Limb (tissue), 2 donors: ENCODE measurements at regions not wholly inside any gene's neighbourhood (a gene's known extent, or its start where the extent isn't known, plus 50 kb on each side); places are given as distances from the start of the nearest gene placed in this dataset.

Experiments
- DNase-seq, 2 donors: peaks; one replicate each; pipeline ENCODE4 v3.0.0-alpha.2; 2016; ENCODE audit errors: extremely low spot score in 2 of 2

DNA sequence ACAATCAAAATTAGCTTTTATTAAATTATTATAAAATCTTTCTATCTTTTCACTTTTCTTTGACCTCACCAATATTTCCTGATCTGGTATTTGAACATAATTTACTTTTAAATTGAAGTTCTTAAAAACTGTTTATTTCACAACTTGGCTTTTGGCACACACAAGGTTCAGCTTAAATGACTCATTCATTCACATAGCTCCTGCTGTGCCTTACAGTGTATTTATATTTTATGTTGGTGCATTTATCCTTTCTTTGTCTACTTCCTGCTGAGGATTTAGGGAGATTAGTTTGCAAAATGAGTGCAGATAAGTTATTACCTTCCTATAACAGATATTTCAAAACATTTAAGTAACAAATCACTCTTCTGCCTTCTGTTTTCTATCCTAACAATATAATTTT is 430.6 kb downstream of the DTHD1 start:
- no peak for DNase-seq

DNA sequence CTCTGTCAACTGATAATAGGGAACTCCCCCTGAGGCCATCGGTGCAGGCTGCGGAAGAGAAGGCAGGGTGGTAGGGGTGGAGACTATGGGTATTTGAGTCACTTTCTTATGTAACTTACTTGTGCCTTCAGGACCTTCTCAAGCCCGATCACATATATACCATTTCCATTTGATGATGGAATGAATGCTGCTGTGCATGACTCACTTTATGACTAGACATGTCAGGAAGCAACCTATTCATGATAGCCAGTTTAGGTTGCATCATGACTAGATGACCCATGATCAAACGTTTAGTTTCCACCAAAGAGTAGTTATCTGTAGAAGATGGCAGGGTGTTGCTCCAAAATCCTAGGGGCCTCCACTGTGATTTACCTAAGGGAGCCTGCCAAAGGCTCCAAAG is 435.5 kb downstream of the DTHD1 start:
- no peak for DNase-seq

DNA sequence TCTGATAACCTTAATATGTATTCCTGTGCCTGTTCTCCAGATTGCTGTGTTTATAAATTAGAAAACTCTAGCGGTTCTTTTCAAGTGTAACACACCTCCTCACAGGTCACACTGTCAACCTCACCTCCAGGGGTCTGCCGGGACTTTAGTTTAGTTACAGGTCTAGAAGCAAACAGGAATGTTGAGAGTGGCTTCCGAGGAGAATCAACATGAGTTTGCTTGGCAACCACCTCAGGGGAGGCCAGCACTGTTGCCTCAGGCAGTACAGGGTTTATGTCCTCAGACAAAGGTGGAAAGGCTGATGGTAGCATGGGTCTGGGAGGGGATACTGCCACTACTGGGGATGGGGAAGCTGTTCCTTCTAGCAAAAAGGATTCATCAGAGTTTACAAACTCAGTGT is 438.0 kb downstream of the DTHD1 start:
- DNase-seq, result no peak

DNA sequence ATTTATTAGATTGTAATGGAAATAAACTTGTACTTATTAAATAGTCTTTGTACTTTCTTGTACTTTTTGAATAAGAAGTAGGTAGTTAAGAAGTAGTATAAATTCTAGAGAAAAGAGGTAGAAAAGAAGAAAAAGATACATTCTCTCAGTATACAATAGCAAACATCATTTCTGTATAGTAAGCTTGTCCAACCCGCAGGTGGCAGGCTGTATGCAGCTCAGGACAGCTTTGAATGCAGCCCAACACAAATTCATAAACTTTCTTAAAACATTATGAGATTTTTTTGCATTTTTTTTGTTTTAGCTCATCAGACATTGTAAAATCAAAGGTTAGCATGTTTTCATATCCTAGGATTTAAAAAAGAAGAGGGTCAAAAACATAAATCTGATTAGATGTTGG is 441.6 kb downstream of the DTHD1 start:
- DNase-seq, result no peak

DNA sequence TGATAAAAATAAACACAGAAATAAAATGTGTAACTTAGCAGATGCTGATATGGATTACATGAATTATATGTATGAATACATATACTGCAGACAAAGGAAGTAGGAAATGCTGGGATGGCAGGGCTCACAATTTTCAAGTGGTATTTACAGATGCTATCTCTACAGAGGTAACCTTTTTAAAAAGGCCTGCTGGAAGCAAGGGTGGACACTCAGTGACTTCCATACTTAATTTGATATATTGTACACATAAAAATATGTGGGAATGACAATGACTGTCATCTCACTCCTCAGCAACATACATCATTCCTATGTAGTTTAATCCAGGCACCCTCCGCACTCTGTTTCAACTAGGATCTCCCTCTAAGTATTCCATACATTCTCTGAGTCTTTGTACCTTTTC is 452.9 kb downstream of the DTHD1 start:
- no peak for DNase-seq

DNA sequence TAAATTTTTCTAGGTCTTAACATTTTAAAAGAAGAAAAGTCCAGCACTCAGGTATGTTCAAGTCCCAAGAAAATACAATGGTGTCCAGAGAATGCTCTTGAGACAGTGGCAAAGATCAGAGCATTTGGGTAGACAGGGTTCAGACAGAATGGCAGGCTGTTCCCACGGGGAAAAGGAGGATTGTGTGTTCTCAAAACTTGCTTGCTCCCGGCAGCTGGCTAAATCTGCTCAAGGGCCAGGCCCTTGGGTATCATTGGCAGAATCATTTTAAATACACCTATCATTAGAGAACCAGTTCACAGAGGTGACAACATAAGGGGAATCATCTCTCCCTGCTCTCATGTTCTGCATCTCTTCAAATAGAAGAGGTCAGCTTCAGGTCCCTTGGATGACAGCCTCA is 456.3 kb downstream of the DTHD1 start:
- DNase-seq, result no peak

DNA sequence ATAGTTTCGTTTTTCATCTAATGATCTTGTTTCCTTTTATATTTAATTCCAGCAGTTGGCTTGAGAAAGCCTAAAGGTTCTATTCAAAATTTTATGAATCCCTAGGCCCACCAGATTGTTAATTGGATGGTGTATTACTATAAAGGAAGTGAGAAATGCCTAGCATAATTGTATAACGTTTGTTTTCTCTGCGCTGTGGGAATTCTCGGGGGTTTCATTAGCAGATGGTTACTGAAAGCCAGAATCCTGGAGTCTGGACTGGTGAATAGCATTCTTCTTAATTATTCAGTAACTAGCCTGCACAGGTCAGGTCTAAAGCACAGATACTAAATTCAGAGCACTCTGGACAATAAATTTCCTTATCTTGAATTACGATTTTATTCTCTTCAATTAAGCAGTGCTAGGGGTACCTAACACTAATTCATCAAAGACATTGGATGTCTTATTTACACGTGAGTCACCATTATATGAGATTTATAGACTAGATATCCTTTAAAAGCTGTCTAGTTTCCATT is 459.4 kb downstream of the DTHD1 start:
- no peak for DNase-seq

DNA sequence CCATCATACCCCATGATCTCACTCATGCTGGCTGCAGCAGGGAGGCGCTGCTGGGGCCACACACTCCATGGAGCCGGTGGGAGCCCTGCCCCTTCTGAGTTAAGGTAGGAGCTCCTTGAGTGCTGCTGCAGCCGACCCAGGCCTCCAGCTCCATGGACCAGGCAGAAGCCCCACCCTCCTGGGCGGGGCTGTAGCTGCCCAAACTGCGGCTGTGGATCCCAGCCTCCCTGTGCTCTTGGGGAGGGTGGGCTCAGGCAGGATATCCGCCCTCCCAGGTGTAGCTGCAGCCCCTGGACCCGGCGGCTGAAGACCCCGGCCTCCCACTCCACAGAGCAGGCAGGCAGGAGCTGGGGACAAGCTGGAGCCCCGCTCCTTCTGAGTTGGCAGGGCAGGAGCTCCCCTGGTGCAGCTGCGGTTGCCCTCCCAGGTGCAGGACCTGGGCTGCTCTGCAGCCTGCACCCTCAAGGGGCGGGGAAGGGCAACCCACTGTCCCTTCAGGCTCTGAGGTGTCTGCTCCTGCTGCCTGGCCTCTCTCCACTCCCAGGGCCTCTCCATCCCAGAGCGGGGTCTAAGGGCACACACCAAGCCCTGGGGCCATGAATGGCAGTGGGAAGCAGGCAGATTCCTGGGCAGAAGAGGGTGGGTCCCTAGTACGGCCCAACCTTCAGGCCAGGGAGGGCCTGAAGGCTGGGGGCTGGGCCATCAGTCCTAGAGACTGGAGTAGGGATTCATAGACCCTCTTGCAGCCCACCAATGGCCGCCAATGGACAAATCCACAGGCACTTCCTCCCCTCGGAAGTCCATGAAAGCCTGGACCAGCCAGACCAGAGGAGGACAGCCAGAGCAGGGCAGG is 466.1 kb downstream of the DTHD1 start:
- no peak for DNase-seq

DNA sequence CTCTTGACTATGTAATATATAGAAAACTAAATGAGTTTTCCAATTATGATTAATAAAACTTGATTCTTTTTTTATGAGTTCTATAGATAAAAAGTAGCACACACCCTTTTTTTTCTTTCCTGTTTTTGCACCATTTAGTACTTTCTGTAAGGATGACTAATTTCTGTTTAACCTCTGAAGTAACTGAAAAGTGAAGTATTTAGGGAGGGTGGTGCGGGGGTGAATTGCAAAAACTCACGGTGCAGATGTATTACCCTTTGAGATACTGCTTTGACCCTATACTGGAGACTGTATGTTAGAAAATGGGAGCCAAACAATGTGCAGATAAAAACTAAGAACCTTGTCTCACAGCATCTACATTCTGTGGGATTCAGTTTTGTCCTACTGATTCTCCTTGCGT is 471.6 kb downstream of the DTHD1 start:
- no peak for DNase-seq

DNA sequence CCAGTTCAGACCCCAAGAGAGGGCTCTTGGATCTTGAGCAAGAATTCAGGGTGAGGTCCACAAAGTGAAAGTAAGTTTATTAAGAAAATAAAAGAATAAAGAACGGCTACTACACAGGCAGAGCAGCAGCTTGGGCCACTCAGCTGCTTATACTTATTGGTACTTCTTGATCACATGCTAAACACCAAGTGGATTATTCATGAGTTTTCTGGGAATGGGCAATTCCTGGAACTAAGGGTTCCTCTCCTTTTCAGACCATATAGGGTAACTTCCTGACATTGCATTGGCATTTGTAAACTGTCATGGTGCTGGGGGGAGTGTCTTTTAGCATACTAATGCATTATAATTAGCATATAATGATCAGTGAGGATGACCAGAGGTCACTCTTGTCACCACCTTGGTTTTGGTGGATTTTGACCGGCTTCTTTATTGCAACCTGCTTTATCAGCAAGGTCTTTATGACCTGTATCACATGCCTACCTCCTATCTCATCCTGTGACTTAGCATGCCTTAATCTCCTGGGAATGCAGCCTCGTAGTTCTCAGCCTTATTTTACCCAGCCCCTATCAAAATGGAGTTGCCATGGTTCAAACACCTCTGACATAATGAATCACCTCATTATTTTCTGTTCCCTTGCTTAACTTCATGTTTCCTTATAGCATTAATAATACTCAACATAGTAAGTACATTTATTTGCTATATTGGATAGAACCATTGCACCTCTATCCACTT is 476.3 kb downstream of the DTHD1 start:
- DNase-seq, result no peak

DNA sequence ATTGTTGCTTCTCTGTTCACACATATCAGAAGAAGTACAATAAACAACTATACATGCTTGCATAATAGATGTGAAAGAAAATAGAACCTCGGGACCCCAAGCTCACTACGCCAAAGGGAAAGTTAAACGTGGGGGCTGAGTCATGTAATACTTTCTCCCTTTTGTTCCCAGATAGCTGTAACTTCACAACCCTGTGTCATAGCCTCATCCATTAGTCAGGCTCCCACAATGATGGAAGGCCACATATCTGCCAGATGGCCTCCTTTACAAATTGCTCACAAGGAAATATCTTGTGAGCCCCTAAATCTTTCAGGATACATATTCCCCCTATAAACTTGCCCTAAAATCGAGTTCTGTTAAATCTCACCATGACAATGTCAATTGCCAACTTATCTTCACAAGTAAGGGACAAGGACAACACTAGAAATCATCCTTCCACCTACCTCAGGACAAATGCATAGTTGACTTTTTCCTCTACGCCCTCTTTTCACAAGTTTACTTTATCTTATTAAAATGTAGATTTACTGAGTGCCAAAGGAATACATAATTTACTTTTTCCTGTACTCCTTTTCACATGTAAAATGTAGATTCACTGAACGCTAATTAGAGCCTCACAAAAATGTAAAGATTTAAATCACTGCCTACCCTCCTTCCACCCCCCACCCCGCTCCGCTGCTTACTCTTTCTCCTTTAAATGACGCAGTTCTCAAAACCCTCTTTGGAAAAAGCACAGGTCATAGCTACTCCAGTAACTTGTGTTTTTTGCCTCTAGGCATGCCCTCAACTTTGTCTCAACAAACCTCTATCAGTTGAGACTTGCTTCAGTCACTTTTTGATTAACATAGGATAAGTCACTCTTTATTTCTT is 477.1 kb downstream of the DTHD1 start:
- no peak for DNase-seq

DNA sequence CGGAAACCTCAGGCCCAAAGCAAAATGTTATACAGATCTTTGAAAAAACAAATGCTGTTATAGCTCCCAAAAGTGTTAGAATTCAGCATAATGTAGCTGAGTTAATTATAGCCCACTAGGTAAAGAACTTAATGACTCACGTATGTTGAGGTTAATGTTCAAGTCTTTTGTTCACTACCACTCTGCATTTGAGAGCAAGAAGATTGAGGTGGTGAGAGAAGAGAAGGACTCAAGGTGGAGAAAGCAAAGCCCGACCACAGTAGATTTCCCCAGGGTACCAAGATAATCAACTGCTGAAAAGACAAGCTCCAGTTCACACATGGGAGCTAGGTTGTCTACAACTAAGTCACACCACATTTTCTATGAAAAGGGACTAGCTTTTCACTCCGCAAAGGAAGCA is 480.2 kb downstream of the DTHD1 start:
- DNase-seq, result no peak

DNA sequence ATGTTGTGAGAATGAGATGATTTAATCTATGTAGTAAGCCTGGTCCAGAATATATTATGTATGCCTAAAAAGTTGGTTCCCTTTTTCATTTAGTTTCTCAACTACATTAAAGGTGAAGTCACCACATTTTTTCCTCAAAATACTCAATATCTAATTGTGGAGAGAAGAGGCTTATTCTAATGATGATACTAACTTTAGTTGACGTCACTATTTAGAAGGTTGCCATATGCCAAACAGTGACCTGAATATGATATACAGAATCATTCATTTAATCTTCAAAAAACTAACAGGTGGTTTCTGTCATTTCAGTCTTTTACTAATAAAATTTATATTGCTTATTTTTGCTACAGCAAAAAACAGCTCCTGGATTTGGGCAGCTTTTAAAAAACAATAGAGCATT is 480.7 kb upstream of the NWD2 start:
- DNase-seq, result no peak

DNA sequence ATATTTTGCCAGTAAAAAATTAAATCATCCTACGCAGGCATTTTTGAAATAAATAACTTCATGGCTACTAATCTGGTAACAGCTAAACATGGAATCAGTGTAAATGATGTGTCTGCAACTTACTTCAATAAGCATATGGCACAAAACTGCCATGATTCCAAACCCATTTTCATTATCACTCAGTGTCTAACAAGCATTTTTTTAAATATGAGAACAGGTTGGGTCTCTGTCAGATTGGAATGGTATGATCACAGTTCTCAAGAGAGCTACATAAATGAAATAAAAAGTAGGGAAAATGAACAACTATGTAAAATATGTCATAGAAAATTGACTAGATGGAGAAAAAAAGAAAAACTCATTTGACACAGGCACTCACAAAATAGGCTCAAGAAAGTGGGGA is 476.9 kb upstream of the NWD2 start:
- DNase-seq, result no peak

DNA sequence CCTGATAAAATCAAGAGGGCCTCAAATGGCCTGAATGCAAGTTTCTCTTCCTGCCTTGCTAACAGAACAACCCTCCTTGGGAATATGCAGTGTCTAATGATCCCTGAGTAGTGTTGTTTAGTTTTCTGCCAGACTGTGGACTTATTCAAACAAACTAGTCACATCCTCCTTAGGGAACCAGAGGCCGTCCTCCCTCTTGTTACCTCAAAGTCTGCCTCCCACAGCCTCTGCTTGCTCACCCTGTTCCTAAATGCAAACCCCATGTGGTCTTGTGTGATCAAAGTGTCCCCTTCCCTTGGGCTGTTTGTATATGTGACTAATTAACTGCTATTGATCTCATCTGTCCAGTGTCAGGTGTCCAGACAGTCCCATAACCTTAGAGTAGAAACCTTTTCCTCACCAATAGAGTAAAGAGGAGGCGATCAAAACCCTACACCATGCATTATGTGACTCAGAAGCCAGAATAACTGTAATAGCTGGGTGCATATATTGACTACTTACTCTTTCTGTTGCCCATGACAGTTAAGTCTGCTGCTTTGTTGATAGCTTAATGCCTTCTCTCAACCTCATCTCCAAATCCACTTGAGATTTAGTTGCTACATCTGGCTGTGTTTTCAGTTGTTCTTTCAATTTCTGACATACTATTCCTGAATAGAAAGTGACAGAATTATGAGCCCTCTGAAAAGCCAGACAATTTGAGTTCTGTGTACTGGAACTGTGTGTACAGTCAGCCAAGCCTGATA is 473.0 kb upstream of the NWD2 start:
- no peak for DNase-seq

DNA sequence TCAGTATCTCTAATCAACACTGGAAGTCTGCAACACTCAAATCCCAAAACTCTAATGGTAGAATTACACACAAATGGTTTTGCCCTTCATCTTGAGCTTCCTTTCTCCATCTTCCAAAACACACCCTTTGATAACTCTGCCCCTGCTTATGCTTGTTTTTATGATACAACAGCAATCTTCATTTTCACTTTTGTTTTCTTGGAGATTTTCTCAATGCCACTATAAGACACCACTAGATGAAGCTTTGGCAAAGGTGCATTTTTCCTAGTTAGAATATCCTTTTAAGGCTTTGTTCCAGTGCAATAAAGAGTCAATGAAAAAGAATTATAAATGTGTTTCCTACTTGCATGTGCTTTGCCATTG is 472.4 kb upstream of the NWD2 start:
- no peak for DNase-seq

DNA sequence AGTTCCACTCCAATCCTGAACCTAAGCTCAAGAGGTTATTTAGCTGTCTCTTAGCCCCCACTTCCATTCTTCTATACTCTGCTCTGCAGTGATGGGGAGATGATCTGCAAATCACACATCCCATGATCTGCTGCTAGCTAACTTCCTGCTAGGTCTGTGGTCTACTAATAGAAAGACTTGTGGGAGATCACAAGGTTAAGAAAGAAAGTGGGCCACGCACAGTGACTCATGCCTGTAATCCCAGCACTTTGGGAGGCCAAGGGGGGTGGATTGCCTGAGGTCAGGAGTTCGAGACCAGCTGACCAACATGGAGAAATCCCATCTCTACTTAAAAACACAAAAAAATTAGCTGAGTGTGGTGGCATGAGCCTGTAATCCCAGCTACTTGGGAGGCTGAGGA is 471.1 kb upstream of the NWD2 start:
- DNase-seq, result no peak

DNA sequence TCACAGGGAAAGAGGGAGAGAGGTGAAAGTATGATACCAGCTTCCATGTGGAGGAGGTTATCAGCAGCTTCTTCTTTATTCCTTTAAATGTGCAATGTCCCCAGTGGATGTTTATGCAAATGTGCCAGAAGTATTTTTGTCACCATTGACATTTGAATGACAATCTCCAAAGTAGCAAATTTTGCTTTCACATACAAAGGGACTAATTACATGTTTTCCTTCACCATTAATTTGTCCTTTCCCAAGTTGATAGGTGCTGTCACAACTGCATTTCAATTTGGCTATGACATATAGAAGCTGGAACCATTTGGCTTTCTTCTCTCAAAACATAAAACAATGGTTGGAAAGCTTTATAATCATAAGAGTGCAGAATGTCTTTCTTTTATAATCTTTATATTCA is 469.0 kb upstream of the NWD2 start:
- no peak for DNase-seq

DNA sequence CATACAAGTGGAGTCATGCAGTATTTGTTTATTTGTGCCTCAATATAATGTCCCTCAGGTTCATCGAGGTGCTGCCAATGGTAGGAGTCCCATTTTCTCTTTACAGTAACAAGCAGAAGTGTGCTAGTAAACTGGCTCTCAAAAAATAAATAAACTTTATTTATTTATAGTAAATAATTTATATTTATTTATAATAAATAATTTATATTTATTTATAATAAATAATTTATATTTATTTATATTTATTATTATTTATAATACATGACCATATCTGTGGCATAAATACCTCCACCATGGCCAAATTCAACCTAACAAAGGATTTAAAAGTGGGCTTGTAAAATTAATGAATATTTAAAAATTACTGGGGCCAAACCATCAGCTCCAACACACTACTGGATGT is 464.9 kb upstream of the NWD2 start:
- DNase-seq, result no peak

DNA sequence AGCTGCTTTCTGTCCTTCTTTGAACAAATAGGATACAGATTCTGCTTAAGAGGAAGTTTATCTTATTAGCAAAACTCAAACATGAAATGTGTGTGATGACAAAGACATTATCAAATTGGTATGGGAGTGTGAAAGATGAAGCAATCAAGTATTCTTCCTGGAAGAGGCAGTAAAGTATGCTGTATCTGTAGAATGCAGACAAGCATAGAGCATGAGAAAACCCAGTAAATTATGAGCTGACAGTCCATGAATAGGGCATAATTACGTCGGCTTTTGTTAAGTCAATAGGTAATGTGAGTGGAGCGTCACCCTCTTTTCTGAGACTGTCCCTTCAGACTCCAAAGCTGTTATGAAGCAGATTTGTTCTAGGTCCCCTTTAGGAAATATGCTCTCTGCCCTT is 458.6 kb upstream of the NWD2 start:
- DNase-seq, result no peak

DNA sequence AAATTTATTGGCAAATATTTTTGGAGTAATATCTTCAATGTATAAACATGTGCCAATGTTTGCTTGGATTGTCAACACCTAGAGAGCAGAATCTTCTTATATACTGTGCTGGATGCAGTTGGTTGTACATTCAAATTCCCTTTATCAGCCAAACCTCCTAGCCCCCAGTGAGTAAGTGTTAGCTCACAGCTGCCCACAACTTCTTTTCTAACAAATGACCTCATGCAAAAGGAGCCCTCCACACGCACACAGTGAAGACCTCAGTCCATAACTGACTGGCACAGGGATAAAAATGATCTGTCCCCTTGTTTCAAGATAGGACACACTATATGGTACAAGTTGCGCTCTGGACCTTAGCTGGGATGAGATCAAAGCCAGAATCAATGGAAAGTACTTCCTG is 458.0 kb upstream of the NWD2 start:
- DNase-seq, result no peak
